Middle frontal gyrus (tissue), 1 donor: ENCODE measurements at regions not wholly inside any gene's neighbourhood (a gene's known extent, or its start where the extent isn't known, plus 50 kb on each side); places are given as distances from the start of the nearest gene placed in this dataset.
"Not testable (repeated sequence)": the region's sequence is repeated elsewhere in the genome, so short reads cannot be mapped to it uniquely, and the experiment has no call there.

Experiments used
- DNase-seq: peaks from one replicate; pipeline ENCODE4 v3.0.0-alpha.2; 2015; ENCODE audit warnings: low spot score; ENCODE audit errors: extremely low spot score

DNA sequence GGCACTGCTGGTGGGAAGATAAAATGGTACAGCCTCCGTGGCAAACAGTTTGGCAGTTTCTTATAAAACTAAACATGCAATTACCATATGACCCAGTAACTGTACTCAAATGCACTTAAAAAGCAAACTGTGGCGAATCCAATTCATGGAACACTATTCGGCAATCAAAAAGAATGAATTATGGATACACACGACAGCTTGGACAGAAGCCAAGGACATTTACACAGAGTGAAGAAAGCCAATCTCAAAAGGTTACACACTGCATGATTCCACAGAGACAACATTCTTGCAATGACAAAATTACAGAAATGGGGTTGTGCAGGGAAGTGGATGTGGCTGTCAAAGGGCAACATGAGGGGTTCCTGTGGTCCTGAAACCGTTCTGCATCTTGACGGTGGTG lies 122.1 kb upstream of the IQSEC1 start:
- no peak for DNase-seq

DNA sequence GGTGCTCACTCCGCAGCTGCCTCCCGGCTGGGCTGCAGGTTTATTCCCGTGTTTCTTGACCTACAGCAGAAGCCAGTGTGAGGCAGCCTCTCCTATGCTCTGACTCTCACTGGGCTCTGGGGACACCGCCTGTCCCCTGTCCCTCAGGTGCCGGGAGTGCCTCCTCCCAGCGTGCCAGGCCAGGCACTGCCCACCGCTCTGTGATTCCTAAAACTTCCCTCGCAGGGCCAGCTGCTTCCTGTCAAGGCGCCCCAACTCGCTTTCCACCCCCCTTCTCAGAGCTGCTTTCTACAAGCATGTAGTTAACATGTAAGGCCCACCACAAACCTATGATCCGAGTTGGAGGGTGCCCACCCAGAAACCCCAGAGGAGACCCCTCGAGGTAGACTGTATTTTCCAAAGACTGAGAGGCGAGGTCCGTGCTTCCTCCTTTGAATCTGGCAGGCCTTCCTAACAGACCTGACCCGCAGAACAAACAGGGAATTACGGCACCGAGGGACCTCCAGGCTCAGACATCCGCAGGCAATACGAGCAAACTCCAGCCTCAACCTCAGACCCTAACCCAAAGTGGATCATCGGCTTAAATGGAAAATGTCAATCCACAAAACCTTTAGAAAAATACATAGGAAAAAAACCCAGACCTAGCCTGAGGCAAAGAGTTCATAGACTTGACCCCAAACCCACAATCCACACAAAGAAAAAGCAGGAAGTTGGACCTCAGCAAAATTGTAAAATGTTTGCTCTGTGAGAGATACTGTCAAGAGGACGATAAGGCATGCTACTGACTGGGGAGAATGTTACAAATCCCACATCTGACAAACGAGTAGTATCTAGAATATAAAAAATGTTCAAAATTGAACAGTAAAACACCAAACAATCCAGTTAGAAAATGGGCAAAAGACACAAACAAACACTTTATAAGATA lies 121.3 kb upstream of the IQSEC1 start:
- no peak for DNase-seq

DNA sequence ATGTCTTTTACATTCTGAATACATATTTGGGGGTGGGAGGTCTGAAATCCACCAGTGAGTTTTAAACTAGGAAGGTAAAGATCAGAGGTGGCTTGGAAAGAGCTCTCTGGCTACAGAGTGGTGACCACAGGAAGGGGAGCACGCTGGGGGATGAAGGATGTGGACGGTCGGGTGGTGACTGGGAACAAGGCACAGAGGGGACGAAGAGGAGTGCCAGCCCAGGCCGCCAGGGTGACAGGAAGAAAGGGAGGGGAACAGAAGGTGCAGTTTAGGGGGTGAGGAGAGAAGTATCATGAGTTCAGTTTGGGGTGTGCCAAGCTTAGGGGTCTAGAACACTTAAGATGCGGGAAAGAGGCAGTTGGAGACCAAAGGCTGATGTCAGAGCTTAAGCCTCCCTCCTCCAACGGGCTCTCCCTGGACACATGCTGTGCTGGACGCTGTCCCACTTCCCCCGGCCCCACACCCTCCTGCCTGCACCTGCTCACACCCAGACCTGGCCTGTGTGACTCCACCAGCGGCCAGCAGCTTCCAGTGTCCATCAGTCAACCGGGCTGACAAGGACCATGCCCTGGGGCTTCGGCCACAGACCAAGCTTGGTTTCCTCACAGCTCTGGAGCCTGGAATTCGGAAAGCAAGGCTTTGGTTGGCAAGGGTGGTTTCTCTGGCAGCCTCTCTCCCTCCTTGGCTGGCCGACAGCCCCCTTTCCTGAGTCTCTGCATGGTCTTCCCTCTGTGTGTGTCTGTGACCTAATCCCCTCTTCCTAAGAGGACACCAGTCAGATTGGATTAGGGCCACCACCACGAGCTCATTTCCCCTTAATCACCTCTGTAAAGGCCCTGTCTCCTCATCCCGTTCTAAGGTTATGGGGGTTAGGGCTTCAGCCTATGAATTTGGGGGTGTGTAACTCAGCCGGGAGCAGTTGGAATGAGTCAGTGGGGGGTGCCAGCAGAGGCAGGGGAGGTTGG lies 120.4 kb upstream of the IQSEC1 start:
- DNase-seq = no peak

DNA sequence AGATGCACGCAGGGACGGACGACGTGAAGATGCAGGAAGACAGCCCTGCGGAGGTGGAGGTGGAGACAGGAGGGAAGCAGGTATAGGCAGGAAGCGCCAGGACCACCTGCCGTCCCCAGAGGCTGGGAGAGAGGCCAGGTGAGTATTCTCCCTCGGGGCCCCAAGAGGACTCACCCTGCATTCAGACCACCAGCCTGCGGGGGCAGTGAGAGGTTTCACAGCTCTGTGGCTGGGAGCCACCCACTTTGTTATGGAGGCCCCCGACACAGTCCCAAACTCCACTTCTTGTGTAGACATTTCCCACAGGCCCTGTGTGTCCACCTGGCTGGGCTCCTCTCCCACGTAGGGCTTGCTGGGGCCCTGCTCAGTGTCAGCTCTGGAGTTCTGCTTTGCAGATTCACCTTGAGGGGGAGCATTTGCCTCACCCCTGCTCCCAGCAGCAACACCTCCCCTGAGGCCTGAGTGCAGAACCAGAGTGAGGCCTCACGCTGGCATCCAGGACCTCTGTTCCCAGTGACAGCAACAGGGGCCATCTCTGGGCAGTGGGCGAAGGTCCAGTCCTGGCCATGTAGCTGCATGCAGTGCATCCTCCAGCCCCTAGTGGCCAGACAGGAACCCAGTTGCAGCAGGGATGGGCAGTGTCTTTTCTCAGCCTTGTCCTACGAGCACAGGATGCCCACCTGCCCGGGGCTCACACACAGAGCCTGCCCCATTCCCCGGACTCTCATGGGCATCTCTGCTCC lies 119.4 kb upstream of the IQSEC1 start:
- DNase-seq = no peak

DNA sequence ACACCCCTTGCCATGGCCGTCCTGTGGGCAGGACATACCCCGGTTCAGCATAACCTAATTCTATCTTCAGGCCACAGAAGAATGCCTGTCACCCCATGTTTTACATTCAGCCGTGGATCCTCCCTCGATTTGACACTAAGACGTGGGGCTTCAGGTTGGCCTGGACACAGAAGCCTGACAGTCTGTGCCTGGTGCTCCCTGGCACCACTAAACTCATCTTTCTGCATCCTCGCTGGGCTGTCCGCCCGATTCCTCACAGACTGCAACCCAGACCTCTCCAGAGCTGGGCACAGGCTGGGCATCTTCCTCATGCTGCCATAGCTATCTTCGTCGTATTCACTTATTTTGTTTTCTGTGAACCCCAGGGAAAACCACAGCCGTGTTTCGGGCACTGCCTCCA lies 117.8 kb upstream of the IQSEC1 start:
- no peak for DNase-seq

DNA sequence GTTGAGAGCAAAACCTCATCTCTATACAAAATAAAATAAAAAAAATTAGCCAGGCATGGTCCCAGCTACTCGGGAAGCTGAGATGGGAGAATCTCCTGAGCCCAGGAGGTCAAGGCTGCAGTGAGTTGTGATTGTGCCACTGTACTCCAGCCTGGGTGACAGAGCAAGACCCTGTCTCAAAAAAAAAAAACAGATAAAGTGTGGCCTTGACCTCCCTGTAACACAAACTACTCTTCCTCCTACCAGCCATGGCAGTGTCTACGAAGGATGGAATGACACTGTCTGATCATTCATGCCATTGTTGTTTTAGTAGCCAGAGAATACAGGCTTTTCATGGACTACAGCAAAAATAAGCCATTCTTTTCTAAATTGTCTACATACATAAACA lies 117.1 kb upstream of the IQSEC1 start:
- DNase-seq = no peak

DNA sequence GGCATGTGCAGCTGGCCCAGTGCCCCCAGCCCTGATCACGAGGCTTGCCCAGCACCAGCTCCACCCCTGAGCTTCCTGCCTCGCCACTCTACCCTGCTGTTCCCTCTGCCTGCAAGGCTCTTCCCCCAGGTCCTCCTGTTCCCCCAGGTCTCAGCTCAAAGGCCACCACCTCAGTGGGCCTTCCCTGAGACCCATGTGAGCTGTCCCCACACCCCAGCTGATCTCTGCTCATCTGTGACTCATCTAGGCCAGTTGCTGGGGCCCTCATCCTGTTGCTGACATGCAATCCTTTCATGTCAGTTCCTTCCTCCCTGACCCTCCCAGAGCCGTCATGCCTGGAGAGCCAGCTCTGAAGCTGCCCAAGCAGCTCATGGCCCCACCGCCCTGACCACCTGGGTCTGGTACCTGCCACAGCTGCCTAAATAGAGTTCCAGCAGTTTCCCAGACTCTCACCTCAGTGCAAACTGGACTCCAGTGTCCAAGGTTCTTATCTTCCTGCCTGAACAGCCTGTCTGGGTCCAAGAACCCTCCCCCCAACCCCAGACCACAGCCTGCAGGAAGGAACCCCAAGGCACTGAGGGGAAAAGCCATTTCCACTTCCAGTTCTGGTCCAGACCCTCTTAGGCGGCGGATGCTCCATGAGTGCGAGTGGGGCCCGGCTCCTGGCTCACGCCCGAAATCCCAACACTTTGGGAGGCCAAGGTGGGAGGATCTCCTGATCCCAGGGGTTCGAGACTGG lies 116.6 kb upstream of the IQSEC1 start:
- DNase-seq = no peak

DNA sequence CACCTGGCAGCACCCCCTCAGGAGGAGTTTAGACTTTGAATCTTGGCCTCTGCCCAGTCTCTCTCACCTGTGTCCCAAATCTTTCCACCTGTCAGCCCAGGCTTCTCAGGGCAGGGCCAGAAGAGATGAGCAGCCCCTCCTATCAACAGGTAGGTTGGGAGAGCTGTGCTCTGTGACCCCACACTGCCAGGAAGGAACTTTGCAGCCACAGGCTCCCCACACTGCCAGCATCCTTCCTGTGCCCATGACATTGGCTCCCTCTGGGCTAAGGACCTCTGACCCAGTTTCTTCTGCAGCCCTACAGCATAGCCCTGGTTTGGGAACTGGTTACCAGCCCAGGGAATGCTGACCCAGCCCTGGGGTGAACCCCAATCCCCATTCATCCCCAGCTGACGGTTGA lies 115.7 kb upstream of the IQSEC1 start:
- no peak for DNase-seq

DNA sequence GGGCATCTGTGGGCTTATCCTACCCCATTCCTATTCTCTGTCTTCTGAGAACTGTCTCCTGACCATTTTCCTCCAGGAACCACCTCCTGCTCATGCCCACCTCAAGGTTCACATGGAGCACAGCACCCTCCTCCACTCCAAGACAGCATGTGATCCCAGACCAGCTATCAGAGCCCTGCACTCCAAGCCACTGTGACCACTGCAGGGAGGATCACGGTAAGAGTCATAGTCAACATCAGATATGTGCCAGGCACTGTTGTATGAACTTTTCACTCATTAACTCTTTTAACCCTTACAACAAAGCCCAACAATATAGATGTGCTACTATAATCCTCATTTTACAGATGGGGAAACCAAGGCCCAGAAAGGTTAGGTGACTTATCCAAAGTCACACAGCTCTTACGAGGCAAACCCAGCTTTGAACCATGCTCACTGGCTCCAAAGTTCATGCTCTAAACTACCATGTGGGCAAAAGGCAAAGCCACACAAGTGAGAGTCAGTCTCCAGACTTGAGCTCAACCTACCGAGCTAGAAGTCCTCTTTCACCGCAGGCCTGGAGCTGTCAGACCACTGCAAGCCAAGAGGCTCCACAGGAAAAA lies 115.1 kb upstream of the IQSEC1 start:
- DNase-seq = no peak

DNA sequence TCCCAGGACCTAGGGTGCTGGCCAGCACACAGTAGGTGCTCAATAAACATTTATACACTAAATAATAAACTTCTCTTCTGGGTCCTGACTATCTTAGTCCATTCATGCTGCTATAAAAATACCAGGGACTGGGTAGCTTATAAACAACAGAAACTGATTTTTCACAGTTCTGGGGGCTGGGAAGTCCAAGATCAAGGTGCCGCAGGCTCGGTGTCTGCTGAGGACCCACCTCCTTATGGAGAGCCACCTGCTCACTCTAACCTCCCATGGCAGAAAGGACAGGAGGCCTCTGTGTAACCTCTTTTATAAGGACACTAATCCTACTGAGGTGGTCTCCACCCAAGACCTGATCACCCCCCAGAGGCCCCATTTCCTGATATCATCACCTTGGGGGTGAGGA lies 114.4 kb upstream of the IQSEC1 start:
- DNase-seq = no peak

DNA sequence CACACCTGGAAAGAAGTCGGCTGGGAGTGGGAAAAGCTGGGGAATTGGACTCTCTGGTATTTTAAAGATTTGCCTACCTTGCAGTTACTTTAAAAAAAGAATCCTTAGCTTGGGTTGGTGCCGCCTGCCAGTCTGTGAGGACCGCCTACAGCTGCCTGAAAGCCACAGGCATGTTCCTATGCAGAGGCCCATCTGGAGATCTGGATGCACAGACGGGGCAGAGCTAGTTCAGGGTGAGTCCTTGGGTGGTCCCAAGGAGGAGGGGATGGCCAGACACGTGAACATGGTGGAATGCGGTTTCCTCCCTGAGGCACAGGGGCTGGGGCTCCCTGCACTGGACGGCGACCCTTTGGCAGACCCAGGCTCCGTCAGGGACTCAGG lies 113.2 kb upstream of the IQSEC1 start:
- DNase-seq = no peak

DNA sequence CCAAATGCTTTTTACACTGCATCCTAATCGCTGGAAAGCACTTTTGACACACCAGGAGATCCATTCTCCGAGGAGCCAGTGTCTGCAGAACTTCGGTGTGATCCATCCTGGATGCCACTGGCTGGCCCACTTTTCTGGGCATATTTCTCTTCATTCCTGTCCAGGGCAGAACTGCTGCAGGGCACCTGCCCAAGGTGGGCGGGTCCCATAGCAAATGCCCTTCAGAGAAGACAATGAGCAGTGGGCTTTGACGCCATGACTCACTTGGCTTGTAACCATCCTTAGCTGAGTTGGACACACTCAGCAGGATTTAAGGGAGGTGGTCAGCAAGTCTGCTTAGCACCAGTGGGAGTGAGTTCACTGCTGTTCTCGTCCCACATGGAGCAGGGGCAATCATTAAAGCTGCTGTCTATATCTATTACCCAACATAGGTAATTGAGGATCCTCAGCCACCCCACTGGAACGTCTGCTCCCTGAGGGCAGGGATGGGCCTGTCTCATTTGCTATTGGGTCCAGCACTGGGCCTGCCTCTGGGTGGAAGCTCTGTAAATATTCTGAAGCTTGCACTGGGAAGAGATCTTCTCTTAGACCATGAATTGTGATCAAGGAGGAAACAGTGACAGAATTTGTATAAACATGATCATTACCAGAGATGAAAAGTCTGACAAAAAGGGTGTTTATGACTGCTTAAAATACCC lies 112.7 kb upstream of the IQSEC1 start:
- DNase-seq = no peak

DNA sequence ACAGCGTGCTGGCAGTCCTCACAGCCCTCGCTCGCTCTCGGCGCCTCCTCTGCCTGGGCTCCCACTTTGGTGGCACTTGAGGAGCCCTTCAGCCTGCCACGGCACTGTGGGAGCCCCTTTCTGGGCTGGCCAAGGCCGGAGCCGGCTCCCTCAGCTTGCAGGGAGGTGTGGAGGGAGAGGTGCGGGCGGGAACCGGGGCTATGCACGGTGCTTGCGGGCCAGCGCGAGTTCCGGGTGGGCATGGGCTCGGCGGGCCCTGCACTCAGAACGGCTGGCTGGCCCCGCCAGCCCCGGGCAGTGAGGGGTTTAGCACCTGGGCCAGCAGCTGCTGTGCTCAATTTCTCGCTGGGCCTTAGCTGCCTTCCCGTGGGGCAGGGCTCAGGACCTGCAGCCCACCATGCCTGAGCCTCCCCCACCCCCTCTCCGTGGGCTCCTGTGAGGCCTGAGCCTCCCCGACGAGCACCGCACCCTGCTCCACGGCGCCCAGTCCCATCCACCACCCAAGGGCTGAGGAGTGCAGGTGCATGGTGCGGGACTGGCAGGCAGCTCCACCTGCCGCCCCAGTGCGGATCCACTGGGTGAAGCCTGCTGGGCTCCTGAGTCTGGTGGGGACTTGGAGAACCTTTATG lies 106.5 kb upstream of the IQSEC1 start:
- not testable (repeated sequence) for DNase-seq

DNA sequence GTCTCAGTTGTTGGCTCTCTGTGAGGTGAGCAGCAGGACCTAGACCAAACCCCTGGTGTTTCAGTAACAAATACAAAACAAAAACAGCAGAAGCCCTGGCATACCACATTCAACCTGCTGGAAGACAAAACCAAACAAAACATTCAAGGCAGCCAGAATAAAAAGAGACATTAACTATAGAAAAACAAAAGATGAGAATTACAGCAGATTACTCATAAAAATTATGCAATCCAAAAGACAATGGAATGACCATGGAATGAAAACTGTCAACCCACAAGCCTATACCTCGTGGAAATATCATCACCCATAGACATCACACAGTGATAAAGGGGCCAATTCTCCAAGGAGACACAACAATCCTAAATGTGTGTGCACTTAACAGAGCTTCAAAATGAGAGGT lies 106.0 kb upstream of the IQSEC1 start:
- no peak for DNase-seq

DNA sequence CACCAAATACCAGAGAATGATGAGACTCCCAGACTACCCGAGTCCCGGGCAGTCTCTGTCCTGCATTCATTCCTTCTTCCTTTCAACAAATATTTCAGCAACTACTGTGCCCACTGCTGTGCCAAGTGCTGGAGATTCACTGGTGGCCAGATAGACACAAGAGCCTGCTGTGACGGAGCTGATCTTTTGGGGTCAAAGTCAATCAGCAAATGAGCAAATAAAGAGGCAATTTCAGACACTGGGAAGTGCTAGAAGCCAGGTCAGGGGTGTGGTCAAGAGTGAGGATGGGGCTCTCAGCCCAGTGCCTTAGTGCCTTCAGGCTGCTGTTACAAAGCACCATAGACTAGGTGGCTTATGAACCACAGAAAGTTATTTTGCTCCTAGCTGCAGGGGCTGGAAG lies 104.9 kb upstream of the IQSEC1 start:
- DNase-seq = no peak

DNA sequence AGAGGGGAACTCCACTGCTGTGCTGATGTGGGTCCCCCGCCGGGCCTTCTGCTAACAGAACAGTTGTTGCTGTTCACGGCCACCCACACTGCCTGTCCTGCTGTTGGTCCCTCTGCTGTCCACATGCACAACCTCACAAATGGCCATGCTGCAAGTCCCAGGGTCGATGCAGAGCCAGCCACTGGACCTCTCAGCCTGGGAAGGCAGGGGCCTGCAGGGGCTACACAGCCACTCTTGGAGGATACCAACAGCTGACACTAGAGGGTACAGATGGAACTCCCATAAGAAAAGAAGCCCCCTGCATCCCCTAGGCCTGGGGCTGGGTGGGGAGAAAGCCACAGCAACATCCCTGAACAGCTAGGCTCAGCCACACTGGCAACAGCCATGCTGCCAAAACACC lies 104.4 kb upstream of the IQSEC1 start:
- DNase-seq = no peak

DNA sequence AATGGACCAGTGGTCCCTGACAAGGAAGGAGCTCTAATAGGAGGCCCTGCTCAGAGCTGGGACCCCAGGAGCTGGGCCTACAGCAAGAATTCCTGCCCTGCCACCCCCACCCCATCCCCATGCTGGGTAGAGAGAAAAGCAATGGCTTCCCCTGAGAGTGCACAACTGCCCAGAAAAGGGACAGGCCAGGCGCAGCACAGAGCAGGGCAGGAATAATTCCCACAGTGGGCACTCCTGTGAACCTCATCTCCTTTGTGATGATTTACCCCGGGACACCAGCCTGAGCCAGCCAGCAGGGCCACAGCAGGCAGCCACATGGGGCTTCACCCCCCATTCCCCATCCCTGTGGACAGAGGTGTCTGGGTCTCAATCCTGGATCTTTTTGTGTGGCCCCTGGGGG lies 104.0 kb upstream of the IQSEC1 start:
- no peak for DNase-seq

DNA sequence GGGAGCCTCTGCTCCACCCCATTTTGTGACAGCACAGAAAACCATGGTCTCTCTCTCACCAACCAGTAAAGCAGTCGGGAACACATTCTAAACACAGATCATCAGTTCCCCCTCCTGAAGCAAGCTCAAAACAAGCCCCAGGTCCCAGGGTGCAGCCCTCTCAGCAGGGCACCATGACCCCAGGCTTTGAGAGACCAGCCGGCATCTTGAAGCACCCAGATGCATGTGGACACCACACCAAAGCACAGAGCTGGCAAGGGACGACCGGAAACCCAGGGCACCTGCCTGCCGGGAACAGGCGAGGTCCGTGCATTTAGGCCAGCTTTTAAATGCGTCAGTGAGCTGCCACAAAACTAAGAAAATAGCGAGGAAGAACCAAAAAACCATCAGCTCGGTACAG lies 103.2 kb upstream of the IQSEC1 start:
- no peak for DNase-seq

DNA sequence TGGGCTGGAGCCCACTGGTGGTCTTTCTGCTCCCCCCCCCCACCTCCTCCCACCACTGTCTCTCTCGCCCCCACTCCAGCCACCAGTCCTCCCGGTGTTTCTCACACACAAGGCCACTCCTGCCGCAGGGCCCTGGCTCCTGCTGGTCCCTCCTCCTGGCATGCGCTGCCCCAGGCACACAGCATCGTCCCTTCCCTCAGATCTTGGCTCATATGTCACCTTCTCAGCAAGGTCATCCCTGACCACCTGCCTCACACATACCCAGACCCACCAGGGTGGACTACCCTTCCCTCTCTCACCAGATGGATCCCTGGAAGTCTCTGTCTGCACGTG lies 101.5 kb upstream of the IQSEC1 start:
- no peak for DNase-seq
